ENCODE measurements at regions not wholly inside any gene's neighbourhood (a gene's known extent, or its start where the extent isn't known, plus 50 kb on each side); places are given as distances from the start of the nearest gene placed in this dataset.
"Not testable (repeated sequence)": the region's sequence is repeated elsewhere in the genome, so short reads cannot be mapped to it uniquely, and the experiment has no call there.

GRCh38 chr3:16697443-16698147 is 92.4 kb upstream of the DAZL start:
- H3K27me3 ChIP-seq (ENCODE audit: control insufficient read depth, insufficient read depth, low read length): peaks cover 2% of the 10 kb centered on the region
- H3K4me3 ChIP-seq (ENCODE audit: low read depth, low read length): no peak overlapping the region
- no peaks in the 10 kb centered on the region for H3K36me3 ChIP-seq (ENCODE audit: control insufficient read depth, insufficient read depth, low read length)
- FAIRE-seq: no peak
- TF ChIP-seq, protein P1, sequence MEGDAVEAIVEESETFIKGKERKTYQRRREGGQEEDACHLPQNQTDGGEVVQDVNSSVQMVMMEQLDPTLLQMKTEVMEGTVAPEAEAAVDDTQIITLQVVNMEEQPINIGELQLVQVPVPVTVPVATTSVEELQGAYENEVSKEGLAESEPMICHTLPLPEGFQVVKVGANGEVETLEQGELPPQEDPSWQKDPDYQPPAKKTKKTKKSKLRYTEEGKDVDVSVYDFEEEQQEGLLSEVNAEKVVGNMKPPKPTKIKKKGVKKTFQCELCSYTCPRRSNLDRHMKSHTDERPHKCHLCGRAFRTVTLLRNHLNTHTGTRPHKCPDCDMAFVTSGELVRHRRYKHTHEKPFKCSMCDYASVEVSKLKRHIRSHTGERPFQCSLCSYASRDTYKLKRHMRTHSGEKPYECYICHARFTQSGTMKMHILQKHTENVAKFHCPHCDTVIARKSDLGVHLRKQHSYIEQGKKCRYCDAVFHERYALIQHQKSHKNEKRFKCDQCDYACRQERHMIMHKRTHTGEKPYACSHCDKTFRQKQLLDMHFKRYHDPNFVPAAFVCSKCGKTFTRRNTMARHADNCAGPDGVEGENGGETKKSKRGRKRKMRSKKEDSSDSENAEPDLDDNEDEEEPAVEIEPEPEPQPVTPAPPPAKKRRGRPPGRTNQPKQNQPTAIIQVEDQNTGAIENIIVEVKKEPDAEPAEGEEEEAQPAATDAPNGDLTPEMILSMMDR (IDR thresholded peaks at IDR 0.05; ENCODE audit: insufficient read depth, low read length, severe bottlenecking): no peak
- peak; percentile 44 for DNase-seq (ENCODE audit: low read depth)

DNA sequence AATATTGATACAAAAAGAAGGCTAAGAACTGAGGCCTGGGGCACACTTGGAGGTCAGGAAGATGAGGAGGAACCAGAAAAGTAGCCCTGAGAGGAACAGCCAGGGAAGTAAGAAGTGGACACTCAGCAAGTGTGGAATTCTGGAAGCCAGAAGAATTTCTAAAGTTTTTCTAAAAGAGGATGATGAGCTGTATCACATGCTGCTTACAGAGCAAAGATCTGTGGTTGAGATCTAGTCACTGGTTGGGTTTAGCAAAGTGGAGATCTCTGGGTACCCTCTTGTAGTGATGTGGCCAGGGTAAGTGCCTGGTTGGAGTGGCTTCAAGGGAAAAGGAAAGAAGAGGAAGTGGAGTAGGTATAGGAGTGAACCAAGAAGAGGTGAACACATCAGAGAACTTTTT is 95.4 kb upstream of the DAZL start:
- Histone ChIP-seq H3K4me3 (ENCODE audit: low read depth, low read length) (no peak overlapping the region), H3K36me3 (ENCODE audit: control insufficient read depth, insufficient read depth, low read length) (no peaks in the 10 kb centered on the region), H3K27me3 (ENCODE audit: control insufficient read depth, insufficient read depth, low read length) (peaks cover 2% of the 10 kb centered on the region)
- TF ChIP-seq, protein P1 (IDR thresholded peaks at IDR 0.05; ENCODE audit: insufficient read depth, low read length, severe bottlenecking): no peak
- FAIRE-seq (no peak), DNase-seq (ENCODE audit: low read depth) (no peak)

GRCh38 chr3:16704941-16705340 is 99.7 kb upstream of the DAZL start:
- TF ChIP-seq, protein P1 (IDR thresholded peaks at IDR 0.05; ENCODE audit: insufficient read depth, low read length, severe bottlenecking): no peak
- FAIRE-seq: no peak
- DNase-seq (ENCODE audit: low read depth): no peak

DNA sequence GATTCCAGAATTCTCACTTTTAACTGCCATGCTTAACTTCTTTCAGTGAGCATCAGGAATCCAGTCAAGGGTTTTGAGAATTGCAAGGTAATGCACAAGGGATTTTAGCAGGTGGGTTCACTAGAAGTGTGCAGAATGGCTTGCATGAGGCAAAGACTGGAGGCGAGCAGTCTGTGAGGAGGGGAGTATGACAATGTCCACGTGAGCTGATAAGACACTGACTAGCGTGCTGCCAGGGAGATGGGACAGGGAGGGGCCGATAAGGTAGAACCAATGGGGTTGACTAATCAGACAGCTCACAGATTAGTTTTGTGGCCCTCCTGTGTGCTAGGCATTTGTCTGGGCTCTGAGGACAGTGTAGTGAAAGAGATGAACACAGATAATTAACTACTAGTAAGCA is 102.0 kb upstream of the DAZL start:
- no peak overlapping the region for H3K4me3 ChIP-seq (ENCODE audit: low read depth, low read length)
- no peaks in the 10 kb centered on the region for H3K36me3 ChIP-seq (ENCODE audit: control insufficient read depth, insufficient read depth, low read length)
- no peaks in the 10 kb centered on the region for H3K27me3 ChIP-seq (ENCODE audit: control insufficient read depth, insufficient read depth, low read length)
- no peak for DNase-seq (ENCODE audit: low read depth)
- no peak for FAIRE-seq
- TF ChIP-seq, protein P1 (IDR thresholded peaks at IDR 0.05; ENCODE audit: insufficient read depth, low read length, severe bottlenecking): no peak

More at GRCh38 chr3:16704941-16705340, 99.7 kb upstream of the DAZL start:
- Histone ChIP-seq H3K36me3 (ENCODE audit: control insufficient read depth, insufficient read depth, low read length) (no peaks in the 10 kb centered on the region), H3K27me3 (ENCODE audit: control insufficient read depth, insufficient read depth, low read length) (no peaks in the 10 kb centered on the region), H3K4me3 (ENCODE audit: low read depth, low read length) (no peak overlapping the region)

DNA sequence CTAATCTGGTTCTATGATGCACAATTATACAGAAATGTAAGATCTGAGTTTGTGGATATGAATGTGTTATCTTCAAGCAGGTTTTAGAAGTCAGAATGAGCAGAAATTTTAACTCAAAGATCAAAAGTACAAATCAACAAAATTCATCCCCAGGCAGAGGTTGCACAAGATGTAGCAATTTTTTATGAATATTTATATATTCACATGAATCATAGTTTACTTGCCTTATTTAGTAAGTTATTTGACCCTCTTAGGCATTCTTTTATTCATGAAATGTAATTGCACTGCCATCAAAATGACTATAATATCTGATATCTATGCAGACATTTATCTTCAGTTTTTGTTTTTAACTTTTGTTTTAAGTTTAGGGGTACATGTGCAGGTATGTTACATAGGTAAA is 103.1 kb upstream of the DAZL start:
- FAIRE-seq (no peak), DNase-seq (ENCODE audit: low read depth) (no peak)
- Histone ChIP-seq H3K27me3 (ENCODE audit: control insufficient read depth, insufficient read depth, low read length) (no peaks in the 10 kb centered on the region), H3K4me3 (ENCODE audit: low read depth, low read length) (no peak overlapping the region), H3K36me3 (ENCODE audit: control insufficient read depth, insufficient read depth, low read length) (no peaks in the 10 kb centered on the region)
- TF ChIP-seq, protein P1 (IDR thresholded peaks at IDR 0.05; ENCODE audit: insufficient read depth, low read length, severe bottlenecking): no peak

- not testable (repeated sequence) for DNase-seq (ENCODE audit: low read depth); H3K4me3 ChIP-seq (ENCODE audit: low read depth, low read length); H3K36me3 ChIP-seq (ENCODE audit: control insufficient read depth, insufficient read depth, low read length); FAIRE-seq; H3K27me3 ChIP-seq (ENCODE audit: control insufficient read depth, insufficient read depth, low read length)
Measured at GRCh38 chr3:16711691-16712090, 106.5 kb upstream of the DAZL start.
